Colonic mucosa (tissue), 4 donors: ENCODE measurements at regions not wholly inside any gene's neighbourhood (a gene's known extent, or its start where the extent isn't known, plus 50 kb on each side); places are given as distances from the start of the nearest gene placed in this dataset.

ENCODE experiments used
- DNase-seq: peaks from one replicate; pipeline ENCODE4 v3.0.0-alpha.2; 2020
- H3K27ac ChIP-seq: fragments of 200-600 bp; one replicate; pipeline ENCODE4 v1.8.0; 2021
- H3K27me3 ChIP-seq: fragments of 200-600 bp; one replicate; pipeline ENCODE4 v1.8.0; 2021
- H3K36me3 ChIP-seq: fragments of 200-600 bp; one replicate; pipeline ENCODE4 v1.8.0; 2021
- H3K4me1 ChIP-seq: fragments of 200-600 bp; one replicate; pipeline ENCODE4 v1.8.0; 2021; ENCODE audit warnings: mild to moderate bottlenecking
- H3K4me3 ChIP-seq: fragments of 200-600 bp; one replicate; pipeline ENCODE4 v1.8.0; 2021
- H3K9ac ChIP-seq, 2 donors: one replicate each; pipeline ENCODE4 v1.7.0; 2013; ENCODE audit warnings: control low read depth in 2 of 2, low read depth in 2 of 2, low read length in 2 of 2
- H3K9me3 ChIP-seq: fragments of 200-600 bp; one replicate; pipeline ENCODE4 v1.8.0; 2021
- intact Hi-C: fragments of 100-400 bp; cut with DNase I; formaldehyde crosslinking; loops from one replicate; pipeline ENCODE4 v1.14.1; 2022
- TF ChIP-seq, protein P1 (sequence below): fragments of 200-600 bp; IDR thresholded peaks from one replicate; pipeline ENCODE4 v1.8.0; 2022; ENCODE audit warnings: antibody characterized with exemption, mild to moderate bottlenecking
- donor health status: healthy.
- donor health status: DM: no; HTN: no; CAD: no.
- donor health status: DM: no; HTN: no; CAD: no.

DNA sequence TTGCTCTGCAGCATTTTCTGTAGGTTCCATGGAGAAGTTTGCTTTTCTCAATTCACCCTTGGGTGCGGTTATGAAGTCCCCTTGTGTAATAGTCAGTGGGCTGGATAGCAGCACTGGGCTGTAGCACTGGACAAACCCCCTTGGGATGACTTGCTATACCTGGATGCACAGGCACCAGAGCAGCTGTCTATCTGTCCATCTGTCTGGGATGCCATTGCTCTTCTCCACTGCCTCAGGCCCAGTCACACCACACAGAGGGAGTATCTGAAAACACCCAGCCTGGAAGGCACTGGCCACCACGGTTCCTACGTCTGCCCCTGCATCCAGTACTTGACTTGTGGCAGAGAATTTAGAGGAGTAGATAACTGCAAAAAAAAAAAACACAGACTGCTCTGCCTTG is 254.5 kb downstream of the TFCP2L1 start:
- no peak overlapping the region for H3K27ac ChIP-seq
- H3K9ac ChIP-seq = no peak overlapping the region
- intact Hi-C loops = no loop called here

DNA sequence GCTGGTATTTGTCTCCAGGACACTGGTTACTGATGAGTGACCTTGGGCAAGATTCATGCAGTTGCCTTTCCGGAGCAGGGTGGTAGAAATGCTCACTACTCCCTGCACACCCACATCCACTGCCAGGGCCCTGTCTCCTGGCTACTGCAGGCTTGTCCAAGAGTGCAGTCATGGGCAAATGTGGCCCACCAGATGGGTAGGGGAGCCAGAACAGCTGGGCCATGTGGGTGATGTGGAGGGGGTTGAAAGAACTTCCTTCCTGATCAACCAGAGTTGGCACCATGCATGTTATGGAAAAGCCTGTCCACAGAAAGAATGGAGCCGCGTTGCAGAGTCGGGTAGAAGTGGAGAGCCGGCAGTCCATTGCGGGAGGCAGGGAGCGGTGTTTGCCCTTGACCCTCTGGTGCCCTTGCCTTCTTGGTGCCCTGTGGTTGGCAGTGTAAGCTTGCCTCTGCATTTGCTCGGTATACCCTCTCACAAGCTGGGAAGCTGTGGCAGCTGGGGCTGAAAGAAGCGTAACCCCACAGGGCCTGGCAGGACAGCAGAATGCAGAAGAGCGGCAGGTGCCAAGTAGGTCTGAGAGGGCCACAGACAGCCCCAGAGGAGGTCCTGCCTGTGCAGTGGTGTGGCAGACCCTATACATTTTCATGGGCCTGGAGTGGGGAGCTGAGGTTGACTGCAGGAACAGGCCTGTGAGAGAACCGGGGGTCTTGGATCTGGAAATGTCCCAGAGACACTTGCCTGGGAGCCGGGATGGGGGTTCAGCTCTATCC is 253.2 kb downstream of the TFCP2L1 start:
- intact Hi-C loops = no loop called here
- H3K9ac ChIP-seq = no peak overlapping the region
- no peaks in the 10 kb centered on the region for H3K36me3 ChIP-seq
- H3K4me1 ChIP-seq = no peaks in the 10 kb centered on the region
- H3K27me3 ChIP-seq = no peaks in the 10 kb centered on the region
- DNase-seq = no peak
- no peaks in the 10 kb centered on the region for H3K9me3 ChIP-seq
- no peak overlapping the region for H3K4me3 ChIP-seq
- TF ChIP-seq, protein P1, sequence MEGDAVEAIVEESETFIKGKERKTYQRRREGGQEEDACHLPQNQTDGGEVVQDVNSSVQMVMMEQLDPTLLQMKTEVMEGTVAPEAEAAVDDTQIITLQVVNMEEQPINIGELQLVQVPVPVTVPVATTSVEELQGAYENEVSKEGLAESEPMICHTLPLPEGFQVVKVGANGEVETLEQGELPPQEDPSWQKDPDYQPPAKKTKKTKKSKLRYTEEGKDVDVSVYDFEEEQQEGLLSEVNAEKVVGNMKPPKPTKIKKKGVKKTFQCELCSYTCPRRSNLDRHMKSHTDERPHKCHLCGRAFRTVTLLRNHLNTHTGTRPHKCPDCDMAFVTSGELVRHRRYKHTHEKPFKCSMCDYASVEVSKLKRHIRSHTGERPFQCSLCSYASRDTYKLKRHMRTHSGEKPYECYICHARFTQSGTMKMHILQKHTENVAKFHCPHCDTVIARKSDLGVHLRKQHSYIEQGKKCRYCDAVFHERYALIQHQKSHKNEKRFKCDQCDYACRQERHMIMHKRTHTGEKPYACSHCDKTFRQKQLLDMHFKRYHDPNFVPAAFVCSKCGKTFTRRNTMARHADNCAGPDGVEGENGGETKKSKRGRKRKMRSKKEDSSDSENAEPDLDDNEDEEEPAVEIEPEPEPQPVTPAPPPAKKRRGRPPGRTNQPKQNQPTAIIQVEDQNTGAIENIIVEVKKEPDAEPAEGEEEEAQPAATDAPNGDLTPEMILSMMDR = no peak
- no peak overlapping the region for H3K27ac ChIP-seq

More for the DNA sequence above, 254.5 kb downstream of the TFCP2L1 start:
- DNase-seq = no peak
- Histone ChIP-seq H3K36me3 (no peaks in the 10 kb centered on the region), H3K9me3 (no peaks in the 10 kb centered on the region), H3K4me1 (no peaks in the 10 kb centered on the region), H3K27me3 (no peaks in the 10 kb centered on the region), H3K4me3 (no peak overlapping the region)
- TF ChIP-seq, protein P1 = no peak

DNA sequence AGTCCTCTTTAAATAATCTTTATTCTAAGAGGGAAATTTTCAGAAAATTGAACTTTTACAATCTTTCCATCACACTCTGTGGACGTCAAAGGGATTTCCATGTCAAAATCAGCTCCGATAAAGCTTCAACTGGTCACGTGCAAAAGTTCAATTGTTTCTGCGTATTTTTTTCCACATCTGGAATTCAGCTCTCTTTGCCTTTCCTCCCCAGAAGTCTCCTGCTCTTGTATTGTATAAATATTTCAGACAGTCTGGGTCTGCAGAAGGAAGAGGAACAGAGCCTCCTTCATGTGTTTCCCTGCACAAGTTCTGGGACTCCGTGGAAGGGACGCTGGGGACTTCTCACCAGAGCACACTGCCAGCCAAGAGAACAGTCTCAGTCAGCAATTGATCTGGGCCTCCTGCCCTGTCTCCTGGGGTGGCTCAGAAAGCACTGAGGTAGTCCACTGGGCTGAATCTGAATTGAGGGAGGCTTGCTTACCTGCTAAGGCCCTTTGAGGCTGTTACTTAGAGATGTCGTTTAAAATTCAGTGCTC is 251.5 kb downstream of the TFCP2L1 start:
- Histone ChIP-seq H3K4me3 (no peak overlapping the region), H3K9me3 (no peaks in the 10 kb centered on the region), H3K4me1 (no peaks in the 10 kb centered on the region), H3K27me3 (no peaks in the 10 kb centered on the region), H3K36me3 (no peaks in the 10 kb centered on the region), H3K9ac (no peak overlapping the region), H3K27ac (no peak overlapping the region)
- DNase-seq = no peak
- TF ChIP-seq, protein P1 = no peak
- intact Hi-C loops = no loop called here

DNA sequence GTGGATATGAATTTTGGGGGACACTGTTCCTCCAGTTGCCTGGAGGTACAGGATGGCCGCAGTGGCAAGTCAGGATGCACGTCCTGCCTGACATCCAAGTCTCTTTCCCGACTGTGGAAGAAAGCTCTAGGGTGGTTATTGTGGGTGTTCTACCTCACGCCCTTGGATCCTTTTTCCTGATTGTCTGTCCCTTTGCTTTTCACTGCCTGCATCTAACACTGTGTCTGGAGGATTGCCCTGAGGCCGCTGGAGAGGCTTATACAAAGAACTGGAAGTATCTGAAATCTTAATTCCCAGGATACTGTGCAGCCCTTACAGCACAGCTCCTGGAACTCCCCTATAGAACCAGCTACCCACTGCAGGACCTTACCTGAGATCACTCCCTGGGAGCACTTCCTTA is 250.5 kb downstream of the TFCP2L1 start:
- H3K27me3 ChIP-seq = no peaks in the 10 kb centered on the region
- DNase-seq = no peak
- H3K9ac ChIP-seq = no peak overlapping the region
- no peak overlapping the region for H3K4me3 ChIP-seq
- H3K27ac ChIP-seq = no peak overlapping the region
- intact Hi-C loops = no loop called here
- H3K4me1 ChIP-seq = no peaks in the 10 kb centered on the region
- TF ChIP-seq, protein P1 = no peak
- no peaks in the 10 kb centered on the region for H3K9me3 ChIP-seq
- H3K36me3 ChIP-seq = no peaks in the 10 kb centered on the region

DNA sequence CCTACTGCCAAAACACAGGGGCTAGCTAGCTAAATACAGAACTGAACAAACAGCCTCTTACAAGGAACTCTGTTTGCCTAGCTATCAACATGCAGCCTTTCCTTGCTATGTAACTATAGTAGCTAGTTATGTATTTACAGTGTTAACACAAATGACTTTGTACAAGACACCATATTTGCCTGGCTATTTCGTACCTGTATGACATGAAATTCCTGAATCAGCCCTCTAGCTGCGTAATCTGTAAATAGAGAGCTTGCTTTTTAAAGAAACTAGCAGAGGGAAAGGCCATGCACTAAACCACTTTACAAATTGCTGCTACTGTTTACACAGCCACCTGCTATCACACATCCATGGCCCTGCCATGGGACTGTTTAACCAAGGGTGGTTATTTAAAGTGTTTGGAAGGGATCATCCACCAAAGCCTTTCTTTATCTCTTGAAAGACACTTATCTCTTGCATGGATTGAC is 248.7 kb downstream of the TFCP2L1 start:
- Histone ChIP-seq H3K27ac (no peak overlapping the region), H3K9ac (no peak overlapping the region), H3K4me1 (no peaks in the 10 kb centered on the region), H3K9me3 (no peaks in the 10 kb centered on the region), H3K36me3 (no peaks in the 10 kb centered on the region), H3K4me3 (no peak overlapping the region), H3K27me3 (no peaks in the 10 kb centered on the region)
- intact Hi-C loops = no loop called here
- TF ChIP-seq, protein P1 = no peak
- DNase-seq = no peak
